ENCODE measurements at regions not wholly inside any gene's neighbourhood (a gene's known extent, or its start where the extent isn't known, plus 50 kb on each side); places are given as distances from the start of the nearest gene placed in this dataset.

DNA sequence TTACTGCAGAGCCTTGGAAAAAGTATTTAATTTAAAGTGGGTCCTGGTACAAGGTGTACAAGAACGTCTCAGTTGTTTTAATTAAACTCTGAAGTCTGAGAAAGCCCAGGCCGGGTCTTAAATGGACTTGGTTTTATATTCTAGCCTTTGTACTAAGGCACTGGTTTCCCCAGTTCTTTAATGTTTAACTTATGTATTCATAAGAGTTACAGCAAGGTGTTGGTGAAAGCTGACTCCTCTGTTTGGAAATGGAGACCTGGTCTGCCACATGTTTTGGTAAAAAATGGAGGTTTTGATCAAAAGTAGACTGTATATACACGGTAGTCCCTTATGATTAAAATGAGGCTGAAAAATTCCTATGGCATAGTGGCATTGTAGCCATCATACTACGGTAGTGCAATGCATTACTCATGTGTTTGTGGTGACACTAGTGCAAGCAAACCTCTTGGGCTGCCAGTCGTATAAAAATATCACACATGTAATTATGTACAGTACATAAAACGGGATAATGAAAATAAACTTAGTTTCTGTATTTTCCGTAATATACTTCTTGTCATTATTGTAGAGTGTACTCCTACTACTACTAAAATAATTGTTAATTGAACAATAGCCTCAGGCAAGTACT, 883.4 kb upstream of the SPRY2 start:
- TF ChIP-seq, protein P1, sequence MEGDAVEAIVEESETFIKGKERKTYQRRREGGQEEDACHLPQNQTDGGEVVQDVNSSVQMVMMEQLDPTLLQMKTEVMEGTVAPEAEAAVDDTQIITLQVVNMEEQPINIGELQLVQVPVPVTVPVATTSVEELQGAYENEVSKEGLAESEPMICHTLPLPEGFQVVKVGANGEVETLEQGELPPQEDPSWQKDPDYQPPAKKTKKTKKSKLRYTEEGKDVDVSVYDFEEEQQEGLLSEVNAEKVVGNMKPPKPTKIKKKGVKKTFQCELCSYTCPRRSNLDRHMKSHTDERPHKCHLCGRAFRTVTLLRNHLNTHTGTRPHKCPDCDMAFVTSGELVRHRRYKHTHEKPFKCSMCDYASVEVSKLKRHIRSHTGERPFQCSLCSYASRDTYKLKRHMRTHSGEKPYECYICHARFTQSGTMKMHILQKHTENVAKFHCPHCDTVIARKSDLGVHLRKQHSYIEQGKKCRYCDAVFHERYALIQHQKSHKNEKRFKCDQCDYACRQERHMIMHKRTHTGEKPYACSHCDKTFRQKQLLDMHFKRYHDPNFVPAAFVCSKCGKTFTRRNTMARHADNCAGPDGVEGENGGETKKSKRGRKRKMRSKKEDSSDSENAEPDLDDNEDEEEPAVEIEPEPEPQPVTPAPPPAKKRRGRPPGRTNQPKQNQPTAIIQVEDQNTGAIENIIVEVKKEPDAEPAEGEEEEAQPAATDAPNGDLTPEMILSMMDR (conservative IDR thresholded peaks at IDR 0.05; ENCODE audit: control insufficient read depth, insufficient read depth, low read depth, low read length) = no peak
- H3K4me3 ChIP-seq (ENCODE audit: control insufficient read depth, low read depth, low read length) = no peak overlapping the region
- no peak for DNase-seq (ENCODE audit: low read depth)

DNA sequence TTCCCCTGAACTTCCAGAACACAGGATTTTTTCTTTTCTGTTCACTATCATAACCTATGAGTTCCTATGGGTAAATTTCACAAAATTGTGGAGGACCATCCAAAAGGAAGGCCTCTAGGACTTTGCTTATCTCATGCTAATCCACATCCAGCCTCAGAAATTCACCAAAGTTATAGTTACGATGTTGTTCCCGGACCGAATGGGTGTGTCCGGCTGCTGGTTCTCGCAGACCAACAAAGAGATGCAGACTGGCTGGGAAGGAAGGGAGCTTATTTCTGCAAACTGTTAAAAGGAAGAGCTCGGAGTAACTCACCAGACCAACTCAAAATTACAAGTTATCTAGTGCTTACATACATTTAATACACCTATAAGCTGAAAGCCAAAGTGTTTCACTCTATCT, 882.9 kb upstream of the SPRY2 start:
- TF ChIP-seq, protein P1 (conservative IDR thresholded peaks at IDR 0.05; ENCODE audit: control insufficient read depth, insufficient read depth, low read depth, low read length) = no peak
- H3K4me3 ChIP-seq (ENCODE audit: control insufficient read depth, low read depth, low read length) = no peak overlapping the region
- DNase-seq (ENCODE audit: low read depth) = no peak

DNA sequence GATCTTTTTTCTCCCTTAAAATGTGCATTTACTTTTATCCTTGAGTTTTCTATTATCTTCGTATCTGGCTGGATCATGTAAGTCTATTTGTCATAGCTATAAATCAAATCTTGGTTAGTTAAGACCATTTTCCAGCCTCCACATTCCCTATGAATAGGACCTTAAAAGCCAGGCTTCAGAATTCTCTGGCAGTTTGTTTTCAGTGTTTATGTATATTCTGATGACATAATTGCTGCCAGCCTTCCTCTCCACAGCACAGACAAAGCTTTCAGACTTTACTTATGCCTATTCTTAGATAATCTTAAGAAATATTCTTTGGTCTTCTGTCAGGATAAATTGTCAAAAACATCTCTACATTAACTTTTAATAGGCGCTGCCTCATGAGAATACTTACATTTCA, 870.8 kb upstream of the SPRY2 start:
- H3K4me3 ChIP-seq (ENCODE audit: control insufficient read depth, low read depth, low read length) = no peak overlapping the region
- TF ChIP-seq, protein P1 (conservative IDR thresholded peaks at IDR 0.05; ENCODE audit: control insufficient read depth, insufficient read depth, low read depth, low read length) = no peak
- no peak for DNase-seq (ENCODE audit: low read depth)

DNA sequence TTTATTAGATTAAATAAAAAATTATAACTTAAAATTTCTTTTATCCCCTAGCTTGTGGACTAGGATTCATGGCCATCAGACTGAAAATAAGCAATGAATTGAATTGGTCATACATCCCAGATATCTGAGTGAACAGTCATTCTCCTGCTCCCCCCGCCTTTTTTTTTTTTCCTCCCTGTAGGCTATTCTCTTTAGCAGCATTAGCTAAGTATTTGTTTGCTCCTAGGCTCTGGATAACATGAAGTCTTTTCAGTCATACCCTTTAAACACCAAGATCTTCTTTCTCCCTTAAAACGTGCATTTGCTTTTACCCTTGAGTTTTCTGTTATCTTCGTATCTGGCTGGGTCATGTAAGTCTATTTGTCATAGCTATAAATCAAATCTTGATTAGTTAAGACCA, 866.7 kb upstream of the SPRY2 start:
- peak; percentile 2 for DNase-seq (ENCODE audit: low read depth)
- H3K4me3 ChIP-seq (ENCODE audit: control insufficient read depth, low read depth, low read length) = no peak overlapping the region
- TF ChIP-seq, protein P1 (conservative IDR thresholded peaks at IDR 0.05; ENCODE audit: control insufficient read depth, insufficient read depth, low read depth, low read length) = no peak

DNA sequence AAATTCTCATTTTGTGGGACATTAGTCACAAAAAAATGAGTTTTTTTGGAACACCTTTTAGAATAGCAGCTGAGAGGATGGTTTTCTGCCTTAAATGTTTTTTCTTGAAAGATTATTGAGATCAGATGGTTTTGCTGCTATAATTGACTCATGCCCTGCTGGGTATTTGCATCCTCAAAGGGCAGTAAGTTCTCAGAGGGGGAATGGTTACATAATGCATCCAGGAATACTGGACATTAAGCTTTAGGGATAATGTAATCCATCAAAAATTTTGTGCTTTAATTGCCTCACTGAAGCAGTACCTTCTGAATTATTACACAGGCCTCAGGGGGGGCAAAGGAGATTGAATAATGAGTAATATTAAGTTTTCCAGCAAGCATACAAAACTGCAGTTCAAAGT, 866.3 kb upstream of the SPRY2 start:
- TF ChIP-seq, protein P1 (conservative IDR thresholded peaks at IDR 0.05; ENCODE audit: control insufficient read depth, insufficient read depth, low read depth, low read length) = no peak
- DNase-seq (ENCODE audit: low read depth) = peak; percentile 4
- no peak overlapping the region for H3K4me3 ChIP-seq (ENCODE audit: control insufficient read depth, low read depth, low read length)

DNA sequence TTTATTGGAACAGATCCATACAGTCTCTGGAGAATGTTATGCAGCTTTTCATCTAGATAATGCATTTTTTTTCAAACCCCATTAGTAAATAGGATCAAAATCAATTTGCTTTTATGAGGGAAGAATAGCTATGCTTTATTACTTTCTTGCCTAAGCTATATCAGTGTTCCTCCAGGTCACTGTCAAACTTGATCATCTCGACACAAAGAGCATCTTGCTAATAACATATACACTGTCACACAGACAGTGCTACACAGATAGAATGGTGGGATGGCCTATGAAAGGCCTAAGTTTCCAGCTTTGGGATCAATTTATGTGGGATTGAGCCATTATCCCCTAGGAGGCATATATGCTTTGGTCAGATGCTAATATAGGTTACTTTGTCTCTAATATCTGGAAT, 862.9 kb upstream of the SPRY2 start:
- TF ChIP-seq, protein P1 (conservative IDR thresholded peaks at IDR 0.05; ENCODE audit: control insufficient read depth, insufficient read depth, low read depth, low read length) = no peak
- H3K4me3 ChIP-seq (ENCODE audit: control insufficient read depth, low read depth, low read length) = no peak overlapping the region
- no peak for DNase-seq (ENCODE audit: low read depth)

DNA sequence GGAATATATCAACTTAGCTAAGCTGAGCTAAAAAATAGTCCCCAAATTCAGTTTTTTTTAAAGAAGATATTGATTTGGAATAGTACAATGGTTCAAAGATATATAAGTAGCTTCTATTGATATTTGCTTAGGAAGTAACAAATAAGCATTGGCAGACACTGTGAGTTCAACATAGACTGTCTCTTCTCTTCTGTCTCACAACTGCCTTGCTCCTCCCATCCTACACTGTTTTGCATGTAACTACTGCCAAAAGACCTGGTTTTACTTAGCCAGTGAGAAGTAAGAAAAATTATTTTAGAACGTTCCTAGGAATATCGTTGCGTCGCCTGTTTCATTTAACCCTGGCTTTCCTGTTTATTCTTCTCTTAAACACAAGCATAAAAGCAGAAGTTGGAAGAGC, 859.0 kb upstream of the SPRY2 start:
- DNase-seq (ENCODE audit: low read depth) = no peak
- H3K4me3 ChIP-seq (ENCODE audit: control insufficient read depth, low read depth, low read length) = no peak overlapping the region
- TF ChIP-seq, protein P1 (conservative IDR thresholded peaks at IDR 0.05; ENCODE audit: control insufficient read depth, insufficient read depth, low read depth, low read length) = no peak

Data from fibroblast of mammary gland (primary cell).